H9 (cell line): ENCODE measurements at regions not wholly inside any gene's neighbourhood (a gene's known extent, or its start where the extent isn't known, plus 50 kb on each side); places are given as distances from the start of the nearest gene placed in this dataset.

ENCODE experiments used
- DNase-seq: peaks from one replicate; pipeline ENCODE4 v3.0.0-alpha.2; 2017
- H2AFZ ChIP-seq: one replicate; pipeline ENCODE4 v1.6.1; 2013; ENCODE audit warnings: mild to moderate bottlenecking, low read length, control low read depth, moderate library complexity
- H2AK5ac ChIP-seq: 2 replicates; pipeline ENCODE4 v1.6.1; 2013; ENCODE audit warnings: low read length, control low read depth, mixed read lengths; ENCODE audit not compliant: insufficient read length
- H2BK120ac ChIP-seq: one replicate; pipeline ENCODE4 v1.6.1; 2013; ENCODE audit warnings: low read depth, mild to moderate bottlenecking, low read length, control low read depth, inconsistent platforms; ENCODE audit not compliant: poor library complexity, severe bottlenecking
- H2BK12ac ChIP-seq: 2 replicates; pipeline ENCODE4 v1.6.1; 2013; ENCODE audit warnings: low read length, control low read depth, mixed read lengths, low read depth; ENCODE audit not compliant: insufficient read length
- H2BK15ac ChIP-seq: 2 replicates; pipeline ENCODE4 v1.6.1; 2013; ENCODE audit warnings: low read depth, low read length, control low read depth
- H2BK20ac ChIP-seq: one replicate; pipeline ENCODE4 v1.6.1; 2013; ENCODE audit warnings: low read depth, mild to moderate bottlenecking, low read length, control low read depth, inconsistent platforms; ENCODE audit not compliant: poor library complexity, severe bottlenecking
- H2BK5ac ChIP-seq: 2 replicates; pipeline ENCODE4 v1.6.1; 2013; ENCODE audit warnings: low read length, control low read depth, mixed read lengths; ENCODE audit not compliant: insufficient read length
- H3K14ac ChIP-seq: 2 replicates; pipeline ENCODE4 v1.6.1; 2013; ENCODE audit warnings: low read length, control low read depth; ENCODE audit not compliant: insufficient read depth
- H3K18ac ChIP-seq: 2 replicates; pipeline ENCODE4 v1.6.1; 2013; ENCODE audit warnings: low read depth, mild to moderate bottlenecking, mixed read lengths, low read length, control low read depth; ENCODE audit not compliant: insufficient read length
- H3K23ac ChIP-seq: 2 replicates; pipeline ENCODE4 v1.6.1; 2013; ENCODE audit warnings: low read length, control low read depth, mixed read lengths, low read depth; ENCODE audit not compliant: insufficient read length
- H3K23me2 ChIP-seq: 2 replicates; pipeline ENCODE4 v1.6.1; 2013; ENCODE audit warnings: low read depth, mild to moderate bottlenecking, mixed read lengths, low read length, control low read depth; ENCODE audit not compliant: insufficient read length, poor library complexity, severe bottlenecking
- H3K27ac ChIP-seq: 2 replicates; pipeline ENCODE4 v1.5.1; 2013; ENCODE audit warnings: low read length, control low read depth, mixed read lengths, low read depth; ENCODE audit not compliant: insufficient read length
- H3K27me3 ChIP-seq: 2 replicates; pipeline ENCODE4 v1.6.1; 2013; ENCODE audit warnings: low read length, control low read depth, inconsistent platforms; ENCODE audit not compliant: insufficient read depth
- H3K4ac ChIP-seq: 2 replicates; pipeline ENCODE4 v1.6.1; 2013; ENCODE audit warnings: low read depth, mild to moderate bottlenecking, control low read depth, inconsistent platforms, low read length, moderate library complexity
- H3K4me1 ChIP-seq: 2 replicates; pipeline ENCODE4 v1.6.1; 2013; ENCODE audit warnings: low read length, control low read depth, inconsistent platforms; ENCODE audit not compliant: insufficient read depth
- H3K4me2 ChIP-seq: 2 replicates; pipeline ENCODE4 v1.6.1; 2013; ENCODE audit warnings: low read length, control low read depth, mixed read lengths; ENCODE audit not compliant: insufficient read length, insufficient read depth
- H3K56ac ChIP-seq: 2 replicates; pipeline ENCODE4 v1.6.1; 2013; ENCODE audit warnings: low read depth, mild to moderate bottlenecking, mixed read lengths, low read length, control low read depth; ENCODE audit not compliant: insufficient read length
- H3K79me1 ChIP-seq: 2 replicates; pipeline ENCODE4 v1.6.1; 2013; ENCODE audit warnings: low read depth, mild to moderate bottlenecking, moderate library complexity, low read length, control low read depth, inconsistent platforms; ENCODE audit not compliant: insufficient read depth, poor library complexity, severe bottlenecking
- H3K79me2 ChIP-seq: 2 replicates; pipeline ENCODE4 v1.6.1; 2013; ENCODE audit warnings: low read length, control low read depth, inconsistent platforms; ENCODE audit not compliant: insufficient read depth
- H3K9ac ChIP-seq: 2 replicates; pipeline ENCODE4 v1.6.1; 2013; ENCODE audit warnings: low read length, control low read depth, mixed read lengths; ENCODE audit not compliant: insufficient read length; ENCODE audit errors: extremely low read depth
- H3K9me3 ChIP-seq: one replicate; pipeline ENCODE4 v1.6.1; 2013; ENCODE audit warnings: low read depth, low read length, inconsistent platforms; ENCODE audit not compliant: control insufficient read depth
- H3T11ph ChIP-seq: one replicate; pipeline ENCODE4 v1.6.1; 2013; ENCODE audit warnings: mild to moderate bottlenecking, low read length, control low read depth, inconsistent platforms
- H4K20me1 ChIP-seq: one replicate; pipeline ENCODE4 v1.6.1; 2013; ENCODE audit not compliant: control insufficient read depth, insufficient read length, insufficient read depth
- H4K5ac ChIP-seq: 2 replicates; pipeline ENCODE4 v1.6.1; 2013; ENCODE audit warnings: low read depth, mild to moderate bottlenecking, mixed read lengths, low read length, control low read depth; ENCODE audit not compliant: insufficient read length
- H4K8ac ChIP-seq: replicated peaks from 2 replicates; pipeline ENCODE4 v1.6.1; 2013; ENCODE audit warnings: low read length, control low read depth, mixed read lengths, low read depth; ENCODE audit not compliant: insufficient read length
- H4K91ac ChIP-seq: 2 replicates; pipeline ENCODE4 v1.6.1; 2013; ENCODE audit warnings: low read depth, mild to moderate bottlenecking, moderate library complexity, mixed read lengths, low read length, control low read depth; ENCODE audit not compliant: insufficient read length
- H3K27ac Mint-ChIP-seq, 3 experiments: 2 replicates in 2 of 3; 3 replicates in 1 of 3; pipeline ENCODE4 v1.8.0; 2020 to 2021; ENCODE audit warnings: mixed read lengths in 3 of 3, mild to moderate bottlenecking in 1 of 3, moderate library complexity in 1 of 3
- H3K27me3 Mint-ChIP-seq: 2 replicates; pipeline ENCODE4 v1.8.0; 2021; ENCODE audit warnings: low read depth, mild to moderate bottlenecking, moderate library complexity, mixed read lengths
- H3K36me3 Mint-ChIP-seq, 3 experiments: 2 replicates in 2 of 3; 3 replicates in 1 of 3; pipeline ENCODE4 v1.8.0; 2020 to 2021; ENCODE audit warnings: low read depth in 3 of 3, mixed read lengths in 3 of 3; ENCODE audit not compliant: insufficient read depth in 1 of 3
- H3K4me1 Mint-ChIP-seq, 2 experiments: 2 replicates each; pipeline ENCODE4 v1.8.0; 2020; ENCODE audit warnings: mixed read lengths in 2 of 2
- H3K4me3 Mint-ChIP-seq, 2 experiments: 2 replicates in 1 of 2; 3 replicates in 1 of 2; pipeline ENCODE4 v1.8.0; 2020 to 2021; ENCODE audit warnings: mild to moderate bottlenecking in 2 of 2, mixed read lengths in 2 of 2, moderate library complexity in 1 of 2
- H3K9me3 Mint-ChIP-seq, 2 experiments: 2 replicates in 1 of 2; 3 replicates in 1 of 2; pipeline ENCODE4 v1.8.0; 2020; ENCODE audit warnings: mild to moderate bottlenecking in 2 of 2, mixed read lengths in 2 of 2, moderate library complexity in 1 of 2
- WGBS: extraction: QIAGEN DNeasy Blood & Tissue Kit; methylation state at CpG from one replicate; pipeline ENCODE4 v1.1.7; 2013; ENCODE audit warnings: missing lambda C conversion rate, low lambda C conversion rate, mixed read lengths; ENCODE audit not compliant: insufficient read length; ENCODE audit errors: extremely low coverage; 5-methylcytosine and 5-hydroxymethylcytosine counted together
- TF ChIP-seq, protein P1 (sequence below): fragments of 200-600 bp; sonication (generic); conservative IDR thresholded peaks from 3 replicates; pipeline ENCODE4 v1.8.0; 2021; ENCODE audit warnings: antibody characterized with exemption, mild to moderate bottlenecking

DNA sequence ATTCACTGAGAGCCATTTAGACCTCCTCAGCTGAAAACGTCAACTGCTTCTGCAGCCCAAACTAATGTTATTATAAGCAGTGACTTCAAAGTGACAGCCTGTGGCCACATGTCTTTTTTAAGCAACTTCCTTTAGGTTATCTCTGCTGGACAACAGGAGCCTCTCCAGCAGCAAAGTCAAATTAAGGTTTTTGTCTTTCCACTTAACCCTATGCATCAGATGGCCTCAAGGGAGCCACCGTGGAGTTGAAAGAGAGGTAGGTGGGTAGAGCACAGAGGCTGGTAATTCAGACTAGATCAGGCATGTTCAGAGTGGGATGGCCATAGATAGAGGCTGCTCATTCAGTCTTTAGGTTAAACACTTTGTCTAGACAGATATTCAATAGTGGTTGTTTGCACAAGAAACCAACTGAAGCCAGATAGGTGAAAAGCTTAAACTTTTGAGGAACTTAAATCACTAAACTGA is 300.6 kb upstream of the ECI2 start:
- Histone ChIP-seq H2BK5ac (no peak overlapping the region), H4K5ac (no peak overlapping the region), H2BK20ac (no peak overlapping the region), H2BK12ac (no peak overlapping the region), H4K8ac (no peak overlapping the region), H3K27ac (no peak overlapping the region), H3T11ph (no peak overlapping the region), H3K79me2 (no peaks in the 10 kb centered on the region), H3K23ac (no peak overlapping the region), H3K9me3 (no peaks in the 10 kb centered on the region), H2AK5ac (no peak overlapping the region), H3K9ac (no peak overlapping the region), H3K4me2 (no peak overlapping the region), H3K23me2 (no peaks in the 10 kb centered on the region), H4K20me1 (no peaks in the 10 kb centered on the region), H3K14ac (no peak overlapping the region), H3K4me1 (no peaks in the 10 kb centered on the region), H4K91ac (no peak overlapping the region), H2BK15ac (no peak overlapping the region), H2AFZ (no peak overlapping the region), H2BK120ac (no peak overlapping the region), H3K79me1 (no peaks in the 10 kb centered on the region), H3K56ac (no peak overlapping the region), H3K18ac (no peak overlapping the region), H3K27me3 (no peaks in the 10 kb centered on the region), H3K4ac (no peak overlapping the region)
- no peak for DNase-seq
- Mint-ChIP-seq H3K4me3 (no peak overlapping the region), H3K27ac (no peak overlapping the region), H3K4me1 (peaks cover 0 to 6% of the 10 kb centered on the region in 2 experiments; a peak in 2 of 4 replicates), H3K36me3 (no peaks in the 10 kb centered on the region; a peak in 1 of 7 replicates), H3K9me3 (no peaks in the 10 kb centered on the region), H3K27me3 (peaks cover 3% of the 10 kb centered on the region; the same call in 1 of the 2 replicates)
- TF ChIP-seq, protein P1, sequence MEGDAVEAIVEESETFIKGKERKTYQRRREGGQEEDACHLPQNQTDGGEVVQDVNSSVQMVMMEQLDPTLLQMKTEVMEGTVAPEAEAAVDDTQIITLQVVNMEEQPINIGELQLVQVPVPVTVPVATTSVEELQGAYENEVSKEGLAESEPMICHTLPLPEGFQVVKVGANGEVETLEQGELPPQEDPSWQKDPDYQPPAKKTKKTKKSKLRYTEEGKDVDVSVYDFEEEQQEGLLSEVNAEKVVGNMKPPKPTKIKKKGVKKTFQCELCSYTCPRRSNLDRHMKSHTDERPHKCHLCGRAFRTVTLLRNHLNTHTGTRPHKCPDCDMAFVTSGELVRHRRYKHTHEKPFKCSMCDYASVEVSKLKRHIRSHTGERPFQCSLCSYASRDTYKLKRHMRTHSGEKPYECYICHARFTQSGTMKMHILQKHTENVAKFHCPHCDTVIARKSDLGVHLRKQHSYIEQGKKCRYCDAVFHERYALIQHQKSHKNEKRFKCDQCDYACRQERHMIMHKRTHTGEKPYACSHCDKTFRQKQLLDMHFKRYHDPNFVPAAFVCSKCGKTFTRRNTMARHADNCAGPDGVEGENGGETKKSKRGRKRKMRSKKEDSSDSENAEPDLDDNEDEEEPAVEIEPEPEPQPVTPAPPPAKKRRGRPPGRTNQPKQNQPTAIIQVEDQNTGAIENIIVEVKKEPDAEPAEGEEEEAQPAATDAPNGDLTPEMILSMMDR: no peak
- WGBS: no CpG with 5 or more reads among the region's 2 CpGs
